ENCODE measurements at regions not wholly inside any gene's neighbourhood (a gene's known extent, or its start where the extent isn't known, plus 50 kb on each side); places are given as distances from the start of the nearest gene placed in this dataset.

- H3K27ac Mint-ChIP-seq: no peak overlapping the region
- no peak for ATAC-seq
Observed at GRCh38 chr15:52925130-52925529, 135.0 kb upstream of the ONECUT1 start.

GRCh38 chr15:52924630-52925029 is 134.5 kb upstream of the ONECUT1 start:
- CTCF ChIA-PET: no interaction called here
- Mint-ChIP-seq H3K9me3 (ENCODE audit: low read depth) (no peaks in the 10 kb centered on the region), H3K27ac (no peak overlapping the region), H3K36me3 (no peaks in the 10 kb centered on the region), H3K27me3 (no peaks in the 10 kb centered on the region), H3K4me1 (no peaks in the 10 kb centered on the region), H3K4me3 (no peak overlapping the region)
- no peak for DNase-seq
- no peak for ATAC-seq

More at GRCh38 chr15:52925130-52925529, 135.0 kb upstream of the ONECUT1 start:
- CTCF ChIA-PET: no interaction called here
- no peak overlapping the region for H3K4me3 Mint-ChIP-seq
- DNase-seq: no peak
- H3K27me3 Mint-ChIP-seq: no peaks in the 10 kb centered on the region
- no peaks in the 10 kb centered on the region for H3K36me3 Mint-ChIP-seq
- no peaks in the 10 kb centered on the region for H3K9me3 Mint-ChIP-seq (ENCODE audit: low read depth)
- no peaks in the 10 kb centered on the region for H3K4me1 Mint-ChIP-seq

GRCh38 chr15:52923626-52924025 is 133.5 kb upstream of the ONECUT1 start:
- CTCF ChIA-PET: no interaction called here
- DNase-seq: no peak
- no peak for ATAC-seq
- Mint-ChIP-seq H3K27me3 (no peaks in the 10 kb centered on the region), H3K9me3 (ENCODE audit: low read depth) (no peaks in the 10 kb centered on the region), H3K4me1 (no peaks in the 10 kb centered on the region), H3K4me3 (no peak overlapping the region), H3K27ac (no peak overlapping the region), H3K36me3 (no peaks in the 10 kb centered on the region)

DNA sequence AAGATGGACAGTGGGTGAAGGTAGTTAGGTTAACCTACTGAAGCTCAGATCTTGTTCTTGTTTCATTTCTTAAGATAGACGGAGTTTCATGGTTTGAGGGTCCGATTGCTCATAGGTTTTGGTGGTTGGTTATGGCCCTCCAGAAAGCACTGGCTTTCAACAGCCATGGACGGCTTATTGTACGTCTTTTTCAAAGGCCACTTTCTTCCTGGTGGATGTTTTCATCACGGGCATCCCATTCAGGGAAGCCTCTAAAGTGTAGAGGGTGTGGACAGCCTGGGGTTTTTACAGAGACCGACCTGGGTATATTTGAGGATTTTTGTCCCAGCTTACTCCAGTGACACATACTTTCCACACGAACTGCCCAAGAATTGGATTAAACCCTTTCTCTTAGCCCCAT is 132.7 kb upstream of the ONECUT1 start:
- CTCF ChIA-PET: no interaction called here
- no peak overlapping the region for H3K27ac Mint-ChIP-seq
- no peak for ATAC-seq

GRCh38 chr15:52912172-52912571 is 122.0 kb upstream of the ONECUT1 start:
- no peaks in the 10 kb centered on the region for H3K4me1 Mint-ChIP-seq
- CTCF ChIA-PET: no interaction called here
- no peaks in the 10 kb centered on the region for H3K9me3 Mint-ChIP-seq (ENCODE audit: low read depth)
- H3K27me3 Mint-ChIP-seq: peaks cover 3% of the 10 kb centered on the region
- ATAC-seq: no peak
- H3K36me3 Mint-ChIP-seq: no peaks in the 10 kb centered on the region
- no peak overlapping the region for H3K4me3 Mint-ChIP-seq
- no peak for DNase-seq
- no peak overlapping the region for H3K27ac Mint-ChIP-seq

More for the DNA sequence above, 132.7 kb upstream of the ONECUT1 start:
- Mint-ChIP-seq H3K4me1 (no peaks in the 10 kb centered on the region), H3K4me3 (no peak overlapping the region), H3K36me3 (no peaks in the 10 kb centered on the region), H3K27me3 (no peaks in the 10 kb centered on the region), H3K9me3 (ENCODE audit: low read depth) (no peaks in the 10 kb centered on the region)
- DNase-seq: no peak

GRCh38 chr15:52893338-52893737 is 103.2 kb upstream of the ONECUT1 start:
- Mint-ChIP-seq H3K9me3 (ENCODE audit: low read depth) (no peaks in the 10 kb centered on the region), H3K27me3 (peaks cover 11% of the 10 kb centered on the region), H3K36me3 (no peaks in the 10 kb centered on the region), H3K4me3 (no peak overlapping the region), H3K27ac (no peak overlapping the region), H3K4me1 (no peaks in the 10 kb centered on the region)
- ATAC-seq (no peak), DNase-seq (no peak)
- CTCF ChIA-PET: no interaction called here

DNA sequence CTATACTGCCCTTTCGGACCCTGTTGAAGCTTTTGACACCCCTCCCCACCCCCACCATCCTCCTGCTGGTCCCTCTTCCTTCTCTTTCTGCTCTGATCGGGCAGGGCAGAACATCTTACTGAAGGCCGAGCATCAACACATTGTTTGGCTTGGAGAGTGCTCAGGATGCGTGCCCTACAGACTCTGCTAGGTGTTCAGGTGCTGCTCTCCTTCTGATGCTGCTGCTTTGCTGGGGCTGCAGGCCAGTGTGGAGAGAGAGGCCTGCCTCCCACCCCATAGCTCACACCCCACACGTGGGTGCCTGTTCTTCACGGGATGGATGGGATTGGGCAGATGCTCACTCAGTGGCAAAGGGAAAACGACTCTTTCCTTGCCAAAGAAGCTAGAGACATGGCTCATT is 89.8 kb upstream of the ONECUT1 start:
- no peak overlapping the region for H3K27ac Mint-ChIP-seq
- H3K4me3 Mint-ChIP-seq: no peak overlapping the region
- CTCF ChIA-PET: no interaction called here
- DNase-seq (no peak), ATAC-seq (no peak)
- no peaks in the 10 kb centered on the region for H3K9me3 Mint-ChIP-seq (ENCODE audit: low read depth)
- H3K36me3 Mint-ChIP-seq: no peaks in the 10 kb centered on the region
- peaks cover 12% of the 10 kb centered on the region for H3K27me3 Mint-ChIP-seq
- no peaks in the 10 kb centered on the region for H3K4me1 Mint-ChIP-seq

DNA sequence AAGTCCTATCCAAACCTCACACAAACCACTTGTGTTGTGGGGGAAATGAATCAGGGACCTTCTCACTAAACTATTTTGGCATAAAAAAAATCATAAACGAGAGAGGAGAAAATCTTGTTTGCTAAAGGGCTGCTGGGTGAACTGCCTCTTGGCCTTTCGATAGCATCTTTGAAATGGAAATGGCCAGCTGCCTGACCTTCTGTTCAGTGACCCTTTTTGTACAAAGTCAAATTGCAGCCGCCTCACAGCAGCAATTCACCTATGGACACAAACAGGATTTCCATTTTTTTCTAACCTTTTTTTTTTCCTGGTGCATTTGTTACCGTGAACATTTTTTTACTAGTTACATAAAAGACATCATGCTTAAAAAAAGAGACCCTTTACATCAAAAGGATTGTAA is 89.0 kb upstream of the ONECUT1 start:
- no peak overlapping the region for H3K27ac Mint-ChIP-seq
- H3K4me1 Mint-ChIP-seq: no peaks in the 10 kb centered on the region
- H3K9me3 Mint-ChIP-seq (ENCODE audit: low read depth): no peaks in the 10 kb centered on the region
- CTCF ChIA-PET: no interaction called here
- no peaks in the 10 kb centered on the region for H3K36me3 Mint-ChIP-seq
- no peak overlapping the region for H3K4me3 Mint-ChIP-seq
- DNase-seq: no peak
- ATAC-seq: no peak
- H3K27me3 Mint-ChIP-seq: peaks cover 12% of the 10 kb centered on the region

GRCh38 chr15:52876991-52877663 is 87.0 kb upstream of the ONECUT1 start:
- H3K4me3 Mint-ChIP-seq: no peak overlapping the region
- no peaks in the 10 kb centered on the region for H3K36me3 Mint-ChIP-seq
- no peak for DNase-seq
- peaks cover 14% of the 10 kb centered on the region for H3K27me3 Mint-ChIP-seq
- no peaks in the 10 kb centered on the region for H3K9me3 Mint-ChIP-seq (ENCODE audit: low read depth)
- CTCF ChIA-PET: no interaction called here
- no peaks in the 10 kb centered on the region for H3K4me1 Mint-ChIP-seq
- no peak overlapping the region for H3K27ac Mint-ChIP-seq
- ATAC-seq: no peak

DNA sequence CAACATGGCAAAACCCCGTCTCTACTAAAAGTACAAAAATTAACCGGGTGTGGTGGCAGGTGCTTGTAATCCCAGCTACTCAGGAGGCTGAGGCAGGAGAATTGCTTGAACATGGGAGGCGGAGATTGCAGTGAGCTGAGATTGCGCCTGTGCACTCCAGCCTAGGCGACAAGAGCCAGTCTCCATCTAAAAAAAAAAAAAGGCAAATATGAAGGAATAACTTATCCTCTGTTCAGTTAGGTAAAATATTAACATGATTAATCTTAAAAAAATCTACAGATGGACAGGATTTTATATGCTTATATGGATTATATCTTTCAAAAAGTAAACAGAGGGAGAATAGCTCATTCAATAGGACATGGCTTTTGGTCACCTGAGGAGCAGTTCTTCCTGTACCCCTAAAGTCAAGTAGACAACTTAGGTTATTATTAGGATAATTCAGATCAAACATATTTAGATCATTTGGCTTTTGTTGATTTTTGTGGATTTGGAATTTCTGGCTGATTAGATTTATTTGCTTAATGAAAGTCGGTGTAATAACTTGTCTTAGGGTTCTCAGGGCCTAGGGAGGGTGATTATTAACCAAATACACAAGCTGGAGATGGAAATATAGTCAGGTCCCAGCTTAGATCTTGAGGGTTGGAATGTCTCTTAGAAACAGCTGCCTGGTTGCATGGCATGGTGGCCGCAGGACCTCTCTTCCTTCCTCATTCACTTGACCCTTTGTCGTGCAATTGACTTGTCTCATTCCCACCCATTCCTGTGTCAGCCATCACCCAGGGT is 82.1 kb upstream of the ONECUT1 start:
- H3K9me3 Mint-ChIP-seq (ENCODE audit: low read depth): no peaks in the 10 kb centered on the region
- no peak overlapping the region for H3K27ac Mint-ChIP-seq
- H3K27me3 Mint-ChIP-seq: peaks cover 9% of the 10 kb centered on the region
- CTCF ChIA-PET: no interaction called here
- no peaks in the 10 kb centered on the region for H3K36me3 Mint-ChIP-seq
- DNase-seq: no peak
- H3K4me1 Mint-ChIP-seq: no peaks in the 10 kb centered on the region
- ATAC-seq: no peak
- no peak overlapping the region for H3K4me3 Mint-ChIP-seq

DNA sequence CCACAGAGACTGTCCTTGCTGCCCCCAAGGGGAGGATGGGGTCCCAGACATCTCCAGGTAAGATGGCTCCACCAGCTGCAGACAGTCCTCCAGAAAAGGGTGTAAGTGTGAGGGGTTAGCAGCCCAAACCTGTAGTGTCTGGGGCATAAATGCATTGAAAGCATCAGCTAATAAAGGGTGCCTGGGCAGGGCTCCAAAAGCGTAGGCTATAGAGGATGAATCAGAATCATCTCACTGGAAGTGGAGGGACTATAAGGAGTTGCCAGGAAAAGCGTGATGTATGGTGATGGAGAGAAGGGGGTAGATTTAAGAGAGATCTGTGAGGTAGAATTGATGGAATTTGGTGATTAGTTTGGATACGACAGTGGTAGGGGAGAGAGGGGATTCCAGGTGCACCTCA is 79.9 kb upstream of the ONECUT1 start:
- no peaks in the 10 kb centered on the region for H3K9me3 Mint-ChIP-seq (ENCODE audit: low read depth)
- H3K27me3 Mint-ChIP-seq: peaks cover 6% of the 10 kb centered on the region
- DNase-seq (no peak), ATAC-seq (no peak)
- no peaks in the 10 kb centered on the region for H3K4me1 Mint-ChIP-seq
- H3K36me3 Mint-ChIP-seq: no peaks in the 10 kb centered on the region
- CTCF ChIA-PET: no interaction called here
- H3K4me3 Mint-ChIP-seq: no peak overlapping the region
- H3K27ac Mint-ChIP-seq: no peak overlapping the region

- DNase-seq (no peak), ATAC-seq (no peak)
- CTCF ChIA-PET: no interaction called here
- Mint-ChIP-seq H3K27me3 (peaks cover 3% of the 10 kb centered on the region), H3K9me3 (ENCODE audit: low read depth) (no peaks in the 10 kb centered on the region), H3K27ac (no peak overlapping the region), H3K4me1 (no peaks in the 10 kb centered on the region), H3K4me3 (no peak overlapping the region), H3K36me3 (no peaks in the 10 kb centered on the region)
Observed at GRCh38 chr15:52866698-52867097, 76.6 kb upstream of the ONECUT1 start.

- H3K4me1 Mint-ChIP-seq: no peaks in the 10 kb centered on the region
- CTCF ChIA-PET: interaction anchor here (0.7 kb wide), 1 partner anchor 1102 kb away, joined by 3 read pairs; no protein-coding TSS in a partner anchor
- no peak overlapping the region for H3K4me3 Mint-ChIP-seq
- no peak for ATAC-seq
- H3K36me3 Mint-ChIP-seq: no peaks in the 10 kb centered on the region
- no peaks in the 10 kb centered on the region for H3K27me3 Mint-ChIP-seq
- DNase-seq: no peak
- H3K9me3 Mint-ChIP-seq (ENCODE audit: low read depth): no peaks in the 10 kb centered on the region
- H3K27ac Mint-ChIP-seq: no peak overlapping the region
Observed at GRCh38 chr15:52862677-52863076, 72.5 kb upstream of the ONECUT1 start.

DNA sequence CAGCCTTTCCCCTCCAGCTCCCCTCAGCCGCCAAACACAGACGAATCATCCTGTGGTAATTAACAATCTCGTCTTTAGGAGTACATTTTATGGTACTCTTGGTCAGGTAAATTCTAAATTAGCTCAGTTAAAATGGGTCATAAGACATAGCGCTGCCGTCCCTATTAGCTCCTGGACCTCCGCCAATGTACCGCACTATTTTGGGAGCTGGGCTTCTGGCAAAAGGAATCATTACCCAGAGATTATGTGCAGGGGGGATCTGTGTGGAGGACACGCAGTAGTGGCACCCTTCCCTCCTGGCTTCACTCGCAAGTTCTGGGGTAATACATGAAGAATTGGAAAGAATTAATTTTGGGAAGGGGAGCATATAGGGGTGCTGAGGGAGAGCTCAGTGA is 68.6 kb upstream of the ONECUT1 start:
- H3K27me3 Mint-ChIP-seq: peaks cover 7% of the 10 kb centered on the region
- CTCF ChIA-PET: no interaction called here
- DNase-seq: no peak
- H3K36me3 Mint-ChIP-seq: no peaks in the 10 kb centered on the region
- no peaks in the 10 kb centered on the region for H3K4me1 Mint-ChIP-seq
- no peak overlapping the region for H3K4me3 Mint-ChIP-seq
- ATAC-seq: no peak
- no peak overlapping the region for H3K27ac Mint-ChIP-seq
- H3K9me3 Mint-ChIP-seq (ENCODE audit: low read depth): no peaks in the 10 kb centered on the region
